ENCODE measurements at regions not wholly inside any gene's neighbourhood (a gene's known extent, or its start where the extent isn't known, plus 50 kb on each side); places are given as distances from the start of the nearest gene placed in this dataset.
"Not testable (repeated sequence)": the region's sequence is repeated elsewhere in the genome, so short reads cannot be mapped to it uniquely, and the experiment has no call there.

GRCh38 chr1:229860926-229861325 is 206.1 kb upstream of the GALNT2 start:
- H3K27me3 ChIP-seq (ENCODE audit: insufficient read depth, low read length) = no peaks in the 10 kb centered on the region
- no peak overlapping the region for H3K9ac ChIP-seq (ENCODE audit: low read depth, low read length)
- H3K9me3 ChIP-seq (ENCODE audit: insufficient read depth, low read depth, low read length) = no peaks in the 10 kb centered on the region
- WGBS = 84% methylated on average over 6 of the region's 6 CpGs
- H3K4me1 ChIP-seq (ENCODE audit: insufficient read depth, low read length) = peaks cover 7% of the 10 kb centered on the region; the same call in 1 of the 2 replicates
- H3K27ac ChIP-seq (ENCODE audit: low read depth, low read length) = no peak overlapping the region
- H3K36me3 ChIP-seq (ENCODE audit: insufficient read depth, low read length) = no peaks in the 10 kb centered on the region
- H3K4me3 ChIP-seq (ENCODE audit: low read length) = no peak overlapping the region

GRCh38 chr1:229862017-229862774 is 204.8 kb upstream of the GALNT2 start:
- Histone ChIP-seq H3K9ac (ENCODE audit: low read depth, low read length) (no peak overlapping the region), H3K4me3 (ENCODE audit: low read length) (no peak overlapping the region), H3K27ac (ENCODE audit: low read depth, low read length) (peak overlapping the region; percentile 11; the same call in 1 of the 2 replicates), H3K27me3 (ENCODE audit: insufficient read depth, low read length) (no peaks in the 10 kb centered on the region), H3K4me1 (ENCODE audit: insufficient read depth, low read length) (peaks cover 7% of the 10 kb centered on the region; the same call in 1 of the 2 replicates), H3K36me3 (ENCODE audit: insufficient read depth, low read length) (no peaks in the 10 kb centered on the region), H3K9me3 (ENCODE audit: insufficient read depth, low read depth, low read length) (no peaks in the 10 kb centered on the region)
- 46% methylated on average over 15 of the region's 15 CpGs for WGBS

GRCh38 chr1:229863651-229864545 is 203.1 kb upstream of the GALNT2 start:
- Histone ChIP-seq H3K9me3 (ENCODE audit: insufficient read depth, low read depth, low read length) (no peaks in the 10 kb centered on the region), H3K36me3 (ENCODE audit: insufficient read depth, low read length) (no peaks in the 10 kb centered on the region), H3K27me3 (ENCODE audit: insufficient read depth, low read length) (no peaks in the 10 kb centered on the region), H3K4me3 (ENCODE audit: low read length) (no peak overlapping the region), H3K4me1 (ENCODE audit: insufficient read depth, low read length) (peaks cover 7% of the 10 kb centered on the region; the same call in 1 of the 2 replicates), H3K9ac (ENCODE audit: low read depth, low read length) (no peak overlapping the region), H3K27ac (ENCODE audit: low read depth, low read length) (no peak overlapping the region)
- 84% methylated on average over 16 of the region's 16 CpGs for WGBS

GRCh38 chr1:229864686-229865230 is 202.3 kb upstream of the GALNT2 start:
- WGBS = 95% methylated on average over 15 of the region's 15 CpGs
- Histone ChIP-seq H3K27ac (ENCODE audit: low read depth, low read length) (no peak overlapping the region), H3K9ac (ENCODE audit: low read depth, low read length) (no peak overlapping the region), H3K27me3 (ENCODE audit: insufficient read depth, low read length) (no peaks in the 10 kb centered on the region), H3K4me1 (ENCODE audit: insufficient read depth, low read length) (peaks cover 7% of the 10 kb centered on the region; the same call in 1 of the 2 replicates), H3K9me3 (ENCODE audit: insufficient read depth, low read depth, low read length) (no peaks in the 10 kb centered on the region), H3K36me3 (ENCODE audit: insufficient read depth, low read length) (no peaks in the 10 kb centered on the region), H3K4me3 (ENCODE audit: low read length) (no peak overlapping the region)

GRCh38 chr1:229865321-229865720 is 201.7 kb upstream of the GALNT2 start:
- not testable (repeated sequence) for H3K4me3 ChIP-seq (ENCODE audit: low read length); H3K9ac ChIP-seq (ENCODE audit: low read depth, low read length); H3K27ac ChIP-seq (ENCODE audit: low read depth, low read length); H3K36me3 ChIP-seq (ENCODE audit: insufficient read depth, low read length); H3K4me1 ChIP-seq (ENCODE audit: insufficient read depth, low read length); H3K27me3 ChIP-seq (ENCODE audit: insufficient read depth, low read length); H3K9me3 ChIP-seq (ENCODE audit: insufficient read depth, low read depth, low read length)
- 96% methylated on average over 32 of the region's 32 CpGs for WGBS

GRCh38 chr1:229867726-229868125 is 199.3 kb upstream of the GALNT2 start:
- Histone ChIP-seq H3K27me3 (ENCODE audit: insufficient read depth, low read length) (no peaks in the 10 kb centered on the region), H3K36me3 (ENCODE audit: insufficient read depth, low read length) (no peaks in the 10 kb centered on the region), H3K4me1 (ENCODE audit: insufficient read depth, low read length) (no peaks in the 10 kb centered on the region), H3K4me3 (ENCODE audit: low read length) (no peak overlapping the region), H3K9ac (ENCODE audit: low read depth, low read length) (no peak overlapping the region), H3K27ac (ENCODE audit: low read depth, low read length) (no peak overlapping the region), H3K9me3 (ENCODE audit: insufficient read depth, low read depth, low read length) (no peaks in the 10 kb centered on the region)
- 90% methylated on average over 3 of the region's 3 CpGs for WGBS

GRCh38 chr1:229869240-229869639 is 197.8 kb upstream of the GALNT2 start:
- H3K4me3 ChIP-seq (ENCODE audit: low read length) = no peak overlapping the region
- no peaks in the 10 kb centered on the region for H3K27me3 ChIP-seq (ENCODE audit: insufficient read depth, low read length)
- H3K4me1 ChIP-seq (ENCODE audit: insufficient read depth, low read length) = no peaks in the 10 kb centered on the region
- H3K9ac ChIP-seq (ENCODE audit: low read depth, low read length) = no peak overlapping the region
- WGBS = 59% methylated on average over 1 of the region's 1 CpG
- no peaks in the 10 kb centered on the region for H3K36me3 ChIP-seq (ENCODE audit: insufficient read depth, low read length)
- no peaks in the 10 kb centered on the region for H3K9me3 ChIP-seq (ENCODE audit: insufficient read depth, low read depth, low read length)
- no peak overlapping the region for H3K27ac ChIP-seq (ENCODE audit: low read depth, low read length)

- no peak overlapping the region for H3K9ac ChIP-seq (ENCODE audit: low read depth, low read length)
Observed at GRCh38 chr1:229869687-229870086, 197.4 kb upstream of the GALNT2 start.

GRCh38 chr1:229870381-229870780 is 196.7 kb upstream of the GALNT2 start:
- Histone ChIP-seq H3K36me3 (ENCODE audit: insufficient read depth, low read length) (no peaks in the 10 kb centered on the region), H3K4me3 (ENCODE audit: low read length) (no peak overlapping the region)
- WGBS = 92% methylated on average over 2 of the region's 2 CpGs

More at GRCh38 chr1:229869687-229870086, 197.4 kb upstream of the GALNT2 start:
- no peaks in the 10 kb centered on the region for H3K9me3 ChIP-seq (ENCODE audit: insufficient read depth, low read depth, low read length)
- no peaks in the 10 kb centered on the region for H3K4me1 ChIP-seq (ENCODE audit: insufficient read depth, low read length)
- H3K27me3 ChIP-seq (ENCODE audit: insufficient read depth, low read length) = no peaks in the 10 kb centered on the region
- H3K36me3 ChIP-seq (ENCODE audit: insufficient read depth, low read length) = no peaks in the 10 kb centered on the region
- WGBS = 85% methylated on average over 4 of the region's 4 CpGs
- no peak overlapping the region for H3K27ac ChIP-seq (ENCODE audit: low read depth, low read length)
- no peak overlapping the region for H3K4me3 ChIP-seq (ENCODE audit: low read length)

DNA sequence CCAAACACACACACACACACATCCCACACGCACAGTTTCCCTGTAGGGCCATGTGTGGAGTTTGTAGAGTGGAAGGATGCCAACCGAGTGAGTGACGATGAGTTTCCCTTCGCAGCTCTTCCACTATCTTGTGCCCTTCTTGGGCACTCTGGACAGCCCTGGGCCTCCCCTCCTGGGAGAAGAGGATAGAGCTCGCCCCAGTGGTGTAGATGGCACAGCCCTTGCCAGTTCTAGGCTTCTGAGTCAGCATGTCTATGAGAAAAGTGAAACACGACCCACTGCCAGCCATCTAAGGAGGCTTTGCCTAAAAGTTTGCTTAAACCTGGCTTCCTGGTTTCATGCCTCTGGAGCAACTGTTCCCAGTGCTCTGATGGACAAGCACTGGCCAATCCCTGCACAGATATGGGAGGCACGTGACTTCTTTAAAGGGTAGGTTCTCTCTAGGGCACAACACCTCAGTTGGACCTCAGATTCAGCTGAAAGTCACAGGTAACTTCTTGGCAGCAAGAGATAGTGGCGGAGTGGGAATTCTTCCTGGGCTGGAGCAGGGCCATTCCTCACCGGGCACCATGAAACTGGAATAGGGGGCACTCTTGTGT is 195.9 kb upstream of the GALNT2 start:
- H3K9me3 ChIP-seq (ENCODE audit: insufficient read depth, low read depth, low read length) = no peaks in the 10 kb centered on the region
- H3K4me1 ChIP-seq (ENCODE audit: insufficient read depth, low read length) = no peaks in the 10 kb centered on the region
- no peak overlapping the region for H3K9ac ChIP-seq (ENCODE audit: low read depth, low read length)
- 93% methylated on average over 9 of the region's 9 CpGs for WGBS
- H3K27me3 ChIP-seq (ENCODE audit: insufficient read depth, low read length) = no peaks in the 10 kb centered on the region
- H3K27ac ChIP-seq (ENCODE audit: low read depth, low read length) = no peak overlapping the region
- no peak overlapping the region for H3K4me3 ChIP-seq (ENCODE audit: low read length)
- H3K36me3 ChIP-seq (ENCODE audit: insufficient read depth, low read length) = no peaks in the 10 kb centered on the region

More at GRCh38 chr1:229870381-229870780, 196.7 kb upstream of the GALNT2 start:
- Histone ChIP-seq H3K27ac (ENCODE audit: low read depth, low read length) (no peak overlapping the region), H3K9me3 (ENCODE audit: insufficient read depth, low read depth, low read length) (no peaks in the 10 kb centered on the region), H3K9ac (ENCODE audit: low read depth, low read length) (no peak overlapping the region), H3K4me1 (ENCODE audit: insufficient read depth, low read length) (no peaks in the 10 kb centered on the region), H3K27me3 (ENCODE audit: insufficient read depth, low read length) (no peaks in the 10 kb centered on the region)

- WGBS = 94% methylated on average over 3 of the region's 3 CpGs
- no peaks in the 10 kb centered on the region for H3K27me3 ChIP-seq (ENCODE audit: insufficient read depth, low read length)
- H3K9me3 ChIP-seq (ENCODE audit: insufficient read depth, low read depth, low read length) = no peaks in the 10 kb centered on the region
- no peaks in the 10 kb centered on the region for H3K4me1 ChIP-seq (ENCODE audit: insufficient read depth, low read length)
- H3K27ac ChIP-seq (ENCODE audit: low read depth, low read length) = no peak overlapping the region
- no peak overlapping the region for H3K4me3 ChIP-seq (ENCODE audit: low read length)
- no peaks in the 10 kb centered on the region for H3K36me3 ChIP-seq (ENCODE audit: insufficient read depth, low read length)
- no peak overlapping the region for H3K9ac ChIP-seq (ENCODE audit: low read depth, low read length)
Observed at GRCh38 chr1:229874136-229874535, 192.9 kb upstream of the GALNT2 start.

All from HUES64 (cell line).